Neuronal stem cell (in vitro differentiated cells): ENCODE measurements at regions not wholly inside any gene's neighbourhood (a gene's known extent, or its start where the extent isn't known, plus 50 kb on each side); places are given as distances from the start of the nearest gene placed in this dataset.

Source experiments
- DNase-seq: peaks from one replicate; pipeline ENCODE4 v3.0.0-alpha.2; 2013; ENCODE audit warnings: low spot score
- H2AFZ ChIP-seq: one replicate; pipeline ENCODE4 v1.6.1; 2013; ENCODE audit warnings: mild to moderate bottlenecking, low read length, inconsistent platforms
- H2AK5ac ChIP-seq: 2 replicates; pipeline ENCODE4 v1.6.1; 2013; ENCODE audit warnings: low read depth, mild to moderate bottlenecking, inconsistent platforms, low read length, moderate library complexity, mixed read lengths
- H2BK120ac ChIP-seq: 2 replicates; pipeline ENCODE4 v1.6.1; 2013; ENCODE audit warnings: low read depth, mild to moderate bottlenecking, inconsistent platforms, low read length, moderate library complexity, mixed read lengths
- H2BK12ac ChIP-seq: one replicate; pipeline ENCODE4 v1.6.1; 2013; ENCODE audit warnings: low read length, inconsistent platforms
- H2BK15ac ChIP-seq: 2 replicates; pipeline ENCODE4 v1.6.1; 2013; ENCODE audit warnings: mild to moderate bottlenecking, low read length, inconsistent platforms, mixed read lengths
- H2BK5ac ChIP-seq: one replicate; pipeline ENCODE4 v1.6.1; 2013; ENCODE audit warnings: inconsistent platforms, mild to moderate bottlenecking, low read length, moderate library complexity
- H3K14ac ChIP-seq: one replicate; pipeline ENCODE4 v1.6.1; 2013; ENCODE audit warnings: low read length, inconsistent platforms
- H3K18ac ChIP-seq: 2 replicates; pipeline ENCODE4 v1.6.1; 2013; ENCODE audit warnings: low read length, inconsistent platforms
- H3K23ac ChIP-seq: 2 replicates; pipeline ENCODE4 v1.6.1; 2013; ENCODE audit warnings: low read depth, mild to moderate bottlenecking, mixed read lengths, low read length, inconsistent platforms; ENCODE audit not compliant: poor library complexity
- H3K27ac ChIP-seq: replicated peaks from 3 replicates; pipeline ENCODE4 v1.5.1; 2013; ENCODE audit warnings: low read length, inconsistent platforms
- H3K27me3 ChIP-seq, 3 experiments: 2 replicates each; pipeline ENCODE4 v1.6.1; 2013; ENCODE audit warnings: low read length in 3 of 3, mild to moderate bottlenecking in 2 of 3, inconsistent platforms in 1 of 3, low read depth in 1 of 3, mixed read lengths in 1 of 3, moderate library complexity in 1 of 3; ENCODE audit not compliant: control insufficient read depth in 3 of 3, insufficient read depth in 3 of 3
- H3K36me3 ChIP-seq, 2 donors: replicated peaks in 1 of 2; 2 replicates each; pipeline ENCODE4 v1.6.1; 2013; ENCODE audit warnings: low read length in 2 of 2; ENCODE audit not compliant: control insufficient read depth in 2 of 2, insufficient read depth in 2 of 2
- H3K4ac ChIP-seq: 2 replicates; pipeline ENCODE4 v1.6.1; 2013; ENCODE audit warnings: inconsistent platforms, mild to moderate bottlenecking, low read length, moderate library complexity
- H3K4me1 ChIP-seq, 2 donors: 1 replicate in 1 of 2; 2 replicates in 1 of 2; pipeline ENCODE4 v1.6.1; 2013; ENCODE audit warnings: low read length in 2 of 2, low read depth in 1 of 2; ENCODE audit not compliant: control insufficient read depth in 2 of 2, insufficient read depth in 1 of 2
- H3K4me2 ChIP-seq: one replicate; pipeline ENCODE4 v1.6.1; 2013; ENCODE audit warnings: mild to moderate bottlenecking, low read length, inconsistent platforms; ENCODE audit not compliant: insufficient read depth, poor library complexity, severe bottlenecking
- H3K4me3 ChIP-seq, 2 donors: 2 replicates each; pipeline ENCODE4 v1.5.1; 2013; ENCODE audit warnings: low read length in 2 of 2, mild to moderate bottlenecking in 2 of 2, inconsistent platforms in 1 of 2, moderate library complexity in 1 of 2
- H3K79me1 ChIP-seq: one replicate; pipeline ENCODE4 v1.6.1; 2013; ENCODE audit warnings: low read depth, mild to moderate bottlenecking, inconsistent platforms, low read length, moderate library complexity
- H3K9ac ChIP-seq: one replicate; pipeline ENCODE4 v1.6.1; 2013; ENCODE audit warnings: mild to moderate bottlenecking, low read depth, low read length, inconsistent platforms; ENCODE audit not compliant: poor library complexity
- H3K9me3 ChIP-seq, 2 donors: replicated peaks in 1 of 2; 2 replicates each; pipeline versions ENCODE3 to v1.6.1; 2013; ENCODE audit warnings: low read length in 2 of 2, mild to moderate bottlenecking in 2 of 2, inconsistent platforms in 1 of 2, low read depth in 1 of 2, mixed read lengths in 1 of 2, moderate library complexity in 1 of 2; ENCODE audit not compliant: control insufficient read depth in 2 of 2, insufficient read depth in 1 of 2
- H4K8ac ChIP-seq: one replicate; pipeline ENCODE4 v1.6.1; 2013; ENCODE audit warnings: low read depth, mild to moderate bottlenecking, inconsistent platforms, low read length, moderate library complexity
- H4K91ac ChIP-seq: one replicate; pipeline ENCODE4 v1.6.1; 2013; ENCODE audit warnings: low read length, low read depth, mild to moderate bottlenecking, inconsistent platforms; ENCODE audit not compliant: poor library complexity
- WGBS, 2 donors: extraction: QIAGEN DNeasy Blood & Tissue Kit; methylation state at CpG; one replicate each; pipeline ENCODE4 v1.1.7; 2013; ENCODE audit warnings: missing lambda C conversion rate in 2 of 2, mixed read lengths in 1 of 2; ENCODE audit not compliant: insufficient read length in 2 of 2, insufficient replicate concordance in 1 of 2; ENCODE audit errors: extremely low coverage in 2 of 2; 5-methylcytosine and 5-hydroxymethylcytosine counted together

GRCh38 chr14:81972601-81973000 is 438.9 kb upstream of the SEL1L start:
- Histone ChIP-seq H3K4ac (no peak overlapping the region), H3K4me1 (no peaks in the 10 kb centered on the region), H3K4me3 (no peak overlapping the region), H3K23ac (no peak overlapping the region), H2AFZ (no peak overlapping the region), H3K9ac (no peak overlapping the region), H2BK120ac (no peak overlapping the region), H3K27ac (no peak overlapping the region), H4K8ac (no peak overlapping the region), H3K79me1 (no peaks in the 10 kb centered on the region), H2BK5ac (no peak overlapping the region), H4K91ac (no peak overlapping the region), H3K18ac (no peak overlapping the region), H3K36me3 (no peaks in the 10 kb centered on the region), H2AK5ac (no peak overlapping the region), H3K27me3 (no peaks in the 10 kb centered on the region), H3K14ac (no peak overlapping the region), H2BK12ac (no peak overlapping the region), H2BK15ac (no peak overlapping the region), H3K9me3 (peaks cover 0 to 13% of the 10 kb centered on the region in 2 donors), H3K4me2 (no peak overlapping the region)
- DNase-seq = no peak
- WGBS, 2 donors = no CpG with 5 or more reads among the region's 2 CpGs

GRCh38 chr14:81974543-81974942 is 440.9 kb upstream of the SEL1L start:
- no peak overlapping the region for H3K4me3 ChIP-seq
- H3K4me1 ChIP-seq = no peaks in the 10 kb centered on the region
- H3K27ac ChIP-seq = no peak overlapping the region
- no peak overlapping the region for H2BK12ac ChIP-seq
- H4K91ac ChIP-seq = no peak overlapping the region
- no peaks in the 10 kb centered on the region for H3K36me3 ChIP-seq
- H3K4ac ChIP-seq = no peak overlapping the region
- H3K4me2 ChIP-seq = no peak overlapping the region
- H3K18ac ChIP-seq = no peak overlapping the region
- no peak overlapping the region for H2AFZ ChIP-seq
- no peak overlapping the region for H2BK5ac ChIP-seq
- H3K9ac ChIP-seq = no peak overlapping the region
- DNase-seq = no peak
- no peak overlapping the region for H4K8ac ChIP-seq
- no peaks in the 10 kb centered on the region for H3K9me3 ChIP-seq
- no peak overlapping the region for H3K14ac ChIP-seq
- no peak overlapping the region for H2BK15ac ChIP-seq
- no peak overlapping the region for H2BK120ac ChIP-seq
- H3K23ac ChIP-seq = no peak overlapping the region
- no CpG with 5 or more reads among the region's 2 CpGs for WGBS, 2 donors
- H3K27me3 ChIP-seq = no peaks in the 10 kb centered on the region
- H2AK5ac ChIP-seq = no peak overlapping the region
- no peaks in the 10 kb centered on the region for H3K79me1 ChIP-seq

- no peaks in the 10 kb centered on the region for H3K79me1 ChIP-seq
- DNase-seq = no peak
- H3K27ac ChIP-seq = no peak overlapping the region
- H3K4me3 ChIP-seq = no peak overlapping the region
- no peaks in the 10 kb centered on the region for H3K27me3 ChIP-seq
- H3K9ac ChIP-seq = no peak overlapping the region
- no peak overlapping the region for H3K14ac ChIP-seq
- no peaks in the 10 kb centered on the region for H3K4me1 ChIP-seq
- no peak overlapping the region for H2BK120ac ChIP-seq
- H2AK5ac ChIP-seq = no peak overlapping the region
- H4K91ac ChIP-seq = no peak overlapping the region
- no peak overlapping the region for H2BK5ac ChIP-seq
- no peaks in the 10 kb centered on the region for H3K9me3 ChIP-seq
- H4K8ac ChIP-seq = no peak overlapping the region
- H3K36me3 ChIP-seq = no peaks in the 10 kb centered on the region
- no peak overlapping the region for H2BK12ac ChIP-seq
- no peak overlapping the region for H3K4ac ChIP-seq
- no peak overlapping the region for H2BK15ac ChIP-seq
- no peak overlapping the region for H2AFZ ChIP-seq
- WGBS, 2 donors = no CpG with 5 or more reads among the region's 4 CpGs
- no peak overlapping the region for H3K18ac ChIP-seq
- H3K4me2 ChIP-seq = no peak overlapping the region
- no peak overlapping the region for H3K23ac ChIP-seq
Observed at GRCh38 chr14:81980601-81981306, 447.1 kb upstream of the SEL1L start.

DNA sequence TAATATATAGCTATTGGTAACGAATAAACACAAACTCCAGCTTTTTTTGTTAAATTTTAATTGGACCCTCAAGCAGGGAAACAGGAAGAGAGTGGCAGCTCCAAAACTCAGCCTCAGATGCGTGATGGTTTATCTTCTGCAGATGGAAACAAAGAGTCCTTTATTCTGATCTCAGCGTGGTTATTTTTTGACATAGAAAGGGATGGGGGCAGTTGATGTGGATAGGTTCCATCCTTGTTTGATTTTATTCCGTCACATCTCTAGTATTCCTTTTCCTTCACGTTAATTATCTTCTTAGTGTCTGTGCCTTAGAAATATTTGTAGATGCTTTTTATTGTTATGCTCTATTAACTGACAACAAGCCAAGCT is 447.6 kb upstream of the SEL1L start:
- no peaks in the 10 kb centered on the region for H3K27me3 ChIP-seq
- no peak overlapping the region for H3K18ac ChIP-seq
- no peak overlapping the region for H3K9ac ChIP-seq
- H3K36me3 ChIP-seq = no peaks in the 10 kb centered on the region
- no peak overlapping the region for H2BK5ac ChIP-seq
- no peak overlapping the region for H2AK5ac ChIP-seq
- H3K9me3 ChIP-seq = no peaks in the 10 kb centered on the region
- no peak overlapping the region for H4K8ac ChIP-seq
- WGBS, 2 donors = no CpG with 5 or more reads among the region's 5 CpGs
- H3K4ac ChIP-seq = no peak overlapping the region
- no peak overlapping the region for H4K91ac ChIP-seq
- no peaks in the 10 kb centered on the region for H3K79me1 ChIP-seq
- no peak overlapping the region for H2BK120ac ChIP-seq
- H2BK12ac ChIP-seq = no peak overlapping the region
- no peak overlapping the region for H2AFZ ChIP-seq
- H3K4me3 ChIP-seq = no peak overlapping the region
- no peaks in the 10 kb centered on the region for H3K4me1 ChIP-seq
- no peak overlapping the region for H3K4me2 ChIP-seq
- H3K27ac ChIP-seq = no peak overlapping the region
- H3K23ac ChIP-seq = no peak overlapping the region
- no peak for DNase-seq
- no peak overlapping the region for H2BK15ac ChIP-seq
- H3K14ac ChIP-seq = no peak overlapping the region
